HG03571 (cell line): ENCODE measurements at regions not wholly inside any gene's neighbourhood (a gene's known extent, or its start where the extent isn't known, plus 50 kb on each side); places are given as distances from the start of the nearest gene placed in this dataset.

Experiments used
- ATAC-seq: cut with Tn5 transposase; IDR thresholded peaks from one replicate; pipeline ENCODE4 v1.9.1; 2021; ENCODE audit not compliant: unreplicated experiment

- no peak for ATAC-seq
These were observed 52.3 kb downstream of the PLEKHG1 start for GRCh38 chr6:150651808-150652470.

GRCh38 chr6:150652848-150653613 is 53.3 kb downstream of the PLEKHG1 start:
- ATAC-seq, result no peak

GRCh38 chr6:150654608-150655007 is 54.9 kb downstream of the PLEKHG1 start:
- ATAC-seq, result no peak

- ATAC-seq, result no peak
These were observed 56.5 kb downstream of the PLEKHG1 start for GRCh38 chr6:150656156-150656555.

GRCh38 chr6:150658421-150658820 is 58.7 kb downstream of the PLEKHG1 start:
- no peak for ATAC-seq

- ATAC-seq, result no peak
These were observed 59.5 kb downstream of the PLEKHG1 start for GRCh38 chr6:150659046-150659763.

GRCh38 chr6:150661216-150662007 is 61.7 kb downstream of the PLEKHG1 start:
- no peak for ATAC-seq

- no peak for ATAC-seq
These were observed 63.1 kb downstream of the PLEKHG1 start for GRCh38 chr6:150662814-150663213.

- ATAC-seq, result no peak
These were observed 64.4 kb downstream of the PLEKHG1 start for GRCh38 chr6:150664091-150664490.

GRCh38 chr6:150666071-150666470 is 66.4 kb downstream of the PLEKHG1 start:
- ATAC-seq, result no peak

- no peak for ATAC-seq
These were observed 67.7 kb downstream of the PLEKHG1 start for GRCh38 chr6:150667359-150667758.

- ATAC-seq, result no peak
These were observed 68.5 kb downstream of the PLEKHG1 start for GRCh38 chr6:150667977-150668716.

GRCh38 chr6:150668900-150669302 is 69.2 kb downstream of the PLEKHG1 start:
- no peak for ATAC-seq

- no peak for ATAC-seq
These were observed 70.6 kb downstream of the PLEKHG1 start for GRCh38 chr6:150670311-150670710.

GRCh38 chr6:150672800-150673199 is 73.1 kb downstream of the PLEKHG1 start:
- ATAC-seq, result no peak

- ATAC-seq, result no peak
These were observed 74.1 kb downstream of the PLEKHG1 start for GRCh38 chr6:150673720-150674346.

- ATAC-seq, result no peak
These were observed 76.7 kb downstream of the PLEKHG1 start for GRCh38 chr6:150676344-150676743.

- ATAC-seq, result no peak
These were observed 77.1 kb downstream of the PLEKHG1 start for GRCh38 chr6:150676772-150677171.

GRCh38 chr6:150680510-150680909 is 80.8 kb downstream of the PLEKHG1 start:
- ATAC-seq, result no peak
